ENCODE measurements at regions not wholly inside any gene's neighbourhood (a gene's known extent, or its start where the extent isn't known, plus 50 kb on each side); places are given as distances from the start of the nearest gene placed in this dataset.
"Not testable (repeated sequence)": the region's sequence is repeated elsewhere in the genome, so short reads cannot be mapped to it uniquely, and the experiment has no call there.

GRCh38 chr10:33655921-33656320 lies 321.5 kb upstream of the NRP1 start:
- DNase-seq (ENCODE audit: low spot score) = no peak

- DNase-seq (ENCODE audit: low spot score) = no peak
Measured at GRCh38 chr10:33655165-33655815, 320.8 kb upstream of the NRP1 start.

- no peak for DNase-seq (ENCODE audit: low spot score)
Measured at GRCh38 chr10:33653584-33654367, 319.3 kb upstream of the NRP1 start.

- DNase-seq (ENCODE audit: low spot score) = no peak
Measured at GRCh38 chr10:33652870-33653269, 318.4 kb upstream of the NRP1 start.

DNA sequence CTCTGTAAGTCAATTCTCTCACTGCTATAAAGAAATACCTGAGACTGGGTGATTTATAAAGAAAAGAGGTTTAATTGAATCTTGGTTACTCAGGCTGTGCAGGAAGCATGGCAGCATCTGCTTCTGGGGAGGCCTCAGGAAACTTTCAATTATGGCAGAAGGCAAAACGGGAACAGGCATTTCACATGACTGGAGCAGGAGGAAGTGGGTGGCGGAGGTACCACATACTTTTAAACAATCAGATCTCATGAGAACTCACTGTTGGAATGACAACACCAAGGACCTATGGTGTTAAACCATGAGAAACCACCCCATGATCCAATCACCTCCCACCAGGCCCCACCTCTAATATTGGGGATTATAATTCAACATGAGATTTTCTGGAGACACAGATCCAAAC lies 315.7 kb upstream of the NRP1 start:
- DNase-seq (ENCODE audit: low spot score) = not testable (repeated sequence)

- peak; percentile 40 for DNase-seq (ENCODE audit: low spot score)
Measured at GRCh38 chr10:33643042-33643441, 308.6 kb upstream of the NRP1 start.

GRCh38 chr10:33638891-33639290 lies 304.4 kb upstream of the NRP1 start:
- DNase-seq (ENCODE audit: low spot score) = no peak

DNA sequence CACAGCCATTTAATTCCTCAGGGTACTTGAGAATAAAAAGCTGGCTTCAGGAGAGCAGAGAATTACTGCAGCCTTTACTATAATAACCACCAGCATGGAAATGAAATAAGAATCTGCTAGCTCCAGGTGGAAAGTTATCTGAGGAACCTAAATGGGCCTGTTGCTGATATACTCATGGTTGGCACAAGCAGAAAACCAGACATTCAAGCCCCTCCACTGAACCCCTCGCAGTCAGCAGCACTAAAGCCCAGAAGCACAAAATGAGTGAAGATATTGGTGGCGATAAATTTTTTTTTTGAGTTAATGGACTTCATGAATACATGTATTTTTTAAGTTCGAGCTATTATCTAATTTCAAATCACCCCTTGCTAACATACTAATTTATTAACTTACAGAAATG lies 303.9 kb upstream of the NRP1 start:
- no peak for DNase-seq (ENCODE audit: low spot score)

GRCh38 chr10:33635967-33636515 lies 301.6 kb upstream of the NRP1 start:
- no peak for DNase-seq (ENCODE audit: low spot score)

DNA sequence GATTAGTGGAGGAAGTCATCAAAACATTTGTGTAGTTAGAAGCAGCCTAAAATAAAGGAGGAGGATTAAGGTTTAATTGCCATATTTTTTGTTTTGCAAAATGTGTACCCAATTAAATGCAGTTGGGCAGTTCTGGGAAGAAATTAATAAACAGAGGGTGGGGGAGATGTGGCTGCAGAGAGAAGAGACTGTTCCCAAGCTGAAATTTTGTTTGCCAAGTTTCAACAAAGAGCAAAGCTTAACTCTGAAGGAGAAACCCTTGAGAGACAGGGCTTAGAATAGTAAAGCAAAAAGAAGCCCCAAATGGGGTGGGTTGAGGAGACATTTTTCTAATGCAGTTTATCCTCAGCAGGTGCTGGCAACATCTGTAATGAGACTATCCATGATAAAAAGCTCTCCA lies 298.0 kb upstream of the NRP1 start:
- DNase-seq (ENCODE audit: low spot score) = no peak

DNA sequence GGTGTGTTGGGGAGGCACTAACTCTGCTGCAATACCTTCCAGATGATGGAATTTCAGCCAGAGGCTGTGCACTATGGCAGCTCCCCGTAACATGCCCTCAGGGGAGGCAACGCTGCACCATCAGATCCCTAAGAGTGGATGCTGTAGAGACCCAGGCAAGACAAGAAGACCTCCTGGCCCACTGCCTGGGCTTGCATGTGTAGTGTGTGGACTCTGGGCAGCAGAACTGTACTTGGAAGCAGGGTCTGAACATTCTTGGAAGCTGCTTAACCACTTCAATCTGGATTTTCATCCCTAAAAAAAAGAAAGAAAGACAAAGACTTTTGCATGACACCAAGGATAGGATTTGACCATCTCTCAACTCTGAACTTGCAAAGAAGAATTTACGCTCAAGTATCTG lies 297.5 kb upstream of the NRP1 start:
- no peak for DNase-seq (ENCODE audit: low spot score)

- DNase-seq (ENCODE audit: low spot score) = no peak
Measured at GRCh38 chr10:33630761-33631160, 296.3 kb upstream of the NRP1 start.

DNA sequence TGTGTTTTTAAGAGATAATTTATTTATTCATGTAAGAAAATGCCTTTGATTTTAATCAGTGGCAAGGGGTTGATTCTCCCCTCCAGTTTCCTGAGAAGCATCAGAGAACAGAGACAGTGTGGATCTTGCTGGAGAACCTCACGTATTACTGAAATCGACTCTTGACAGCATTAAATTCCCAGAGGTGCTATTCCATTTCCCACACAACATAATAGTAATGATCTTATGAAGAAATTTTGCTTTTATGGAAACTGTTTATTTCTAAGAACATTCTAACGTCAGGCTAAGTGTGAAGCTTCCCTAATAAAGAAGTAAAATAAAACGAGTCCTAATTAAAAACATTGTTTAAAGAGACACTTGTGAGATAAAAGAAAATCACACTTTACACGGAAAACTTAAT lies 293.1 kb upstream of the NRP1 start:
- DNase-seq (ENCODE audit: low spot score) = no peak

DNA sequence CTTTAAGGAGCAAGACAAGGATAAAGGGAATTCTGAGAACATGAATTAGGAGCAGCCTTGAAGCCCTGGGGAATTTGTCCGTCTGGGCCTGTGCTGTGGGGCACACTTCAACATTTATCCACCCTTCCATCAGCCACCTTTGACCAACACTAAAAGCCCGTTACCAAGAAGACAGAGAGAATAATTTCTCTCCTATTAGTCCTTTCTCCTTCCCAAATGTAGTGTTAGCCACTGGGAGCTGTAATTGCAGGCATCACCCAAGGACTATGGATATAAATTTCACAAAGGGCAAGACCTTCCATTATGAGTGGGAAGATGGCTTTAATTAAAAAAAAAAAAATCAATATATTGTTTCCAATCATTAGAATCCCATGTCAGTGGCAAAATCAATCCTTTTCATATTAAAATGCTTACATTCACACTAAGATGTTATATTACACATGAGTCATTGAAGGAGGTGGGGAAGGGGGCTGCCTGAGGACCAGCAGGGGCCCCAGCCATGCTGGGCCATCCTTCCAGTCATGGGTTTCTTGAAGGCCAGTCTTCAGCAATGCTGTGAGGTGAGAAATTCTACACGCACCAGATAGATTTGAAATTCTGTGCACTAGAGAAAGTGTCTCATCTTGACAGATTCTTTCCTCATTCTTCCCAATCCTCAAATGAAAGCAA lies 292.5 kb upstream of the NRP1 start:
- DNase-seq (ENCODE audit: low spot score) = no peak

GRCh38 chr10:33623669-33624068 lies 289.2 kb upstream of the NRP1 start:
- no peak for DNase-seq (ENCODE audit: low spot score)

DNA sequence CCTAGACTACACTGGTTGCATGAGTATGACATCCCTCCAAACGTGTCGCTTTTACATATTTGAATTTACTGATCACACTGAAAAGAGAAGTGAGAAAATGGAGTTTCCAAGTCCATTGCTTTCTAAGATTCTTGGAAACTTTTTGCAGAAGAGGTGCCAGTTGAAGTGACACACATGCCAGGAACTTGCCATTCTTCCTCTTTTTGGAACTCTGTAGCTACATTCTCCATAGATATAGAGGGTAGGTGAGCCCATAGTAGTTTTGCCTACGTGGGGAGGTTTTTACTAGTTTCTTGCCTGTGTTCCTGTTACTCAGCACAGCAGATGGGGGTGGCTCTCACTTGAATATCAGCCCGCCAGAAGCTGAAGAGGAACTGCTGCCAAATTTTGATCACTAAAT lies 286.6 kb upstream of the NRP1 start:
- no peak for DNase-seq (ENCODE audit: low spot score)

- DNase-seq (ENCODE audit: low spot score) = no peak
Measured at GRCh38 chr10:33618196-33618595, 283.7 kb upstream of the NRP1 start.

GRCh38 chr10:33617381-33618080 lies 283.1 kb upstream of the NRP1 start:
- no peak for DNase-seq (ENCODE audit: low spot score)

DNA sequence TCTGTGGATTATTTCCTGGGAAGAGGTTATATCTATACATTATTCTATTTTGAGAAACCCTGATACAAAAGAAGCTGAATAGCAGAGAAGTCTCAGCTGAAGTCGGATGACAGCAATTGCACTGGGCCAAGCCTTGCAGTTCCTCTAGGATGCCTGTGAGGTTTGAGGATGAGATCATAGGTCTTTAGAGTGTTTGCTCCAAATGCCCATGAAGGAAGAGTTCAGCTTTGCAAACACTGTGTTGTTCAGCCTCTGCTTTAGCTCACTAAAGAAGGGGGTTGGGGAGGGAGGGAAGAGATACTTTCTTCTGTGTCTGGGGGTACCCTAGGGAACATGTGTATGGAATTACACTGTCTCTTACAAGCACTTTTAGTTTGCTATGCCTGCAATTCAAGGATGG lies 282.5 kb upstream of the NRP1 start:
- no peak for DNase-seq (ENCODE audit: low spot score)

- DNase-seq (ENCODE audit: low spot score) = no peak
Measured at GRCh38 chr10:33612551-33612950, 278.1 kb upstream of the NRP1 start.

DNA sequence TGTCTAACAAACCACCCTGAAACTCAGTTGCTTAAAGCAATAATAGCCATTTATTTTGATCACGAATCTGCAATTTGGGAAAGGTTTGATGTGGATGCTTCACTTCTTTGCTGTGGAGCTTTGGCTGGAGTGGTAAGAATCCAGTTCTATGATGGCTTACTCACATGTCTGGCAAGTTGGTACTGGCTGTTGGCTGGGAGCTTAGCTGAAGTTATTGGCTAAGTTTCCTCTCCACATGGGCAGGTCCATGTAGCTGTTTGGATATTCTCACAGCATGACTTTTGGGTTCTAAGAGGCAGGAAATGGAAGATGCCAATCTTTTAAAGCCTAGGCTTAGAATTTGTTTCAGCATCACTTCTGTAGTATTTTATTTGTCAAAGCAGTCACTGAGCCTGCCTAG lies 277.6 kb upstream of the NRP1 start:
- DNase-seq (ENCODE audit: low spot score) = no peak

GRCh38 chr10:33611423-33611822 lies 277.0 kb upstream of the NRP1 start:
- DNase-seq (ENCODE audit: low spot score) = no peak

Measured in RKO (cell line).